ENCODE measurements at regions not wholly inside any gene's neighbourhood (a gene's known extent, or its start where the extent isn't known, plus 50 kb on each side); places are given as distances from the start of the nearest gene placed in this dataset.

DNA sequence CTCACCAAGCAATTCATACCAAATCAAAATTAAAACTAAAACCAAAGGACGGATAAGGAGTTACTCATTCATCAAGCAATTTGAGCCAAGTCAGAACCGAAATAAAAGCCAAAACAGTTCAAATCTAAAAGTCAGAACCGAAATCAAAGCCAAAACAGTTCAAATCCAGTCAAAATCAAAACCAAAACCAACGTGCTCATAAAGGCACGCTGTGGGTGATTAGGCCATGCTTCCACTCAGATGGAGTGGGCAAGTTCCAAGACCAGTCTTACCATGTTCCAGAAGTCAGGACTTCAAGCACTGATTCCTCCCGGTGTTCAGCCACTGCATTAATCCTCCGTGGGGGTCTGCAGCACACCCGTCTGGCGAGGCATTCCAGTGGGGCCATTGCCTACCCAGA, 409.3 kb downstream of the TGFB2 start:
- TF ChIP-seq, protein P1, sequence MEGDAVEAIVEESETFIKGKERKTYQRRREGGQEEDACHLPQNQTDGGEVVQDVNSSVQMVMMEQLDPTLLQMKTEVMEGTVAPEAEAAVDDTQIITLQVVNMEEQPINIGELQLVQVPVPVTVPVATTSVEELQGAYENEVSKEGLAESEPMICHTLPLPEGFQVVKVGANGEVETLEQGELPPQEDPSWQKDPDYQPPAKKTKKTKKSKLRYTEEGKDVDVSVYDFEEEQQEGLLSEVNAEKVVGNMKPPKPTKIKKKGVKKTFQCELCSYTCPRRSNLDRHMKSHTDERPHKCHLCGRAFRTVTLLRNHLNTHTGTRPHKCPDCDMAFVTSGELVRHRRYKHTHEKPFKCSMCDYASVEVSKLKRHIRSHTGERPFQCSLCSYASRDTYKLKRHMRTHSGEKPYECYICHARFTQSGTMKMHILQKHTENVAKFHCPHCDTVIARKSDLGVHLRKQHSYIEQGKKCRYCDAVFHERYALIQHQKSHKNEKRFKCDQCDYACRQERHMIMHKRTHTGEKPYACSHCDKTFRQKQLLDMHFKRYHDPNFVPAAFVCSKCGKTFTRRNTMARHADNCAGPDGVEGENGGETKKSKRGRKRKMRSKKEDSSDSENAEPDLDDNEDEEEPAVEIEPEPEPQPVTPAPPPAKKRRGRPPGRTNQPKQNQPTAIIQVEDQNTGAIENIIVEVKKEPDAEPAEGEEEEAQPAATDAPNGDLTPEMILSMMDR (IDR thresholded peaks at IDR 0.05; ENCODE audit: low read length), result no peak
- no peak for TF ChIP-seq EZH2 (optimal IDR thresholded peaks at IDR 0.05; ENCODE audit: low read depth, low read length)

Data from MM.1S (cell line).